Neural crest cell (in vitro differentiated cells): ENCODE measurements at regions not wholly inside any gene's neighbourhood (a gene's known extent, or its start where the extent isn't known, plus 50 kb on each side); places are given as distances from the start of the nearest gene placed in this dataset.
"Not testable (repeated sequence)": the region's sequence is repeated elsewhere in the genome, so short reads cannot be mapped to it uniquely, and the experiment has no call there.

Experiments
- DNase-seq: peaks from one replicate; pipeline ENCODE4 v3.0.0; 2021; ENCODE audit warnings: low read depth, mixed read lengths, low spot score
- H3K27ac Mint-ChIP-seq: one replicate; pipeline ENCODE4 v1.8.0; 2021; ENCODE audit warnings: mild to moderate bottlenecking, mixed read lengths; ENCODE audit not compliant: unreplicated experiment
- H3K27me3 Mint-ChIP-seq: 2 replicates; pipeline ENCODE4 v1.8.0; 2021; ENCODE audit warnings: low read depth, mild to moderate bottlenecking, mixed read lengths
- H3K36me3 Mint-ChIP-seq: 2 replicates; pipeline ENCODE4 v1.8.0; 2021; ENCODE audit warnings: low read depth, mild to moderate bottlenecking, mixed read lengths
- H3K4me1 Mint-ChIP-seq: 2 replicates; pipeline ENCODE4 v1.8.0; 2021; ENCODE audit warnings: mixed read lengths
- H3K4me3 Mint-ChIP-seq: one replicate; pipeline ENCODE4 v1.8.0; 2021; ENCODE audit warnings: mild to moderate bottlenecking, mixed read lengths
- H3K9me3 Mint-ChIP-seq: 2 replicates; pipeline ENCODE4 v1.8.0; 2021; ENCODE audit warnings: mixed read lengths
- CTCF ChIP-seq: fragments of 200-600 bp; sonication (generic); conservative IDR thresholded peaks from 2 replicates; pipeline ENCODE4 v1.5.0; 2021; ENCODE audit warnings: antibody characterized with exemption, mild to moderate bottlenecking

- Mint-ChIP-seq H3K27me3 (peaks cover 38% of the 10 kb centered on the region), H3K36me3 (no peaks in the 10 kb centered on the region), H3K27ac (no peak overlapping the region), H3K4me3 (no peak overlapping the region), H3K9me3 (peaks cover 10% of the 10 kb centered on the region), H3K4me1 (no peaks in the 10 kb centered on the region)
- no peak for DNase-seq
- TF ChIP-seq CTCF, result no peak
Measured at GRCh38 chr20:43404878-43405277, 52.8 kb upstream of the SRSF6 start.

GRCh38 chr20:43400882-43401281 lies 56.8 kb upstream of the SRSF6 start:
- not testable (repeated sequence) for H3K36me3 Mint-ChIP-seq, H3K27ac Mint-ChIP-seq, H3K27me3 Mint-ChIP-seq, DNase-seq, H3K4me1 Mint-ChIP-seq, H3K4me3 Mint-ChIP-seq, H3K9me3 Mint-ChIP-seq

GRCh38 chr20:43398676-43399324 lies 58.9 kb upstream of the SRSF6 start:
- Mint-ChIP-seq H3K27me3 (peaks cover 6% of the 10 kb centered on the region), H3K4me3 (no peak overlapping the region), H3K36me3 (no peaks in the 10 kb centered on the region), H3K4me1 (no peaks in the 10 kb centered on the region), H3K27ac (no peak overlapping the region), H3K9me3 (no peaks in the 10 kb centered on the region)
- no peak for TF ChIP-seq CTCF
- no peak for DNase-seq

GRCh38 chr20:43397147-43397546 lies 60.5 kb upstream of the SRSF6 start:
- no peaks in the 10 kb centered on the region for H3K36me3 Mint-ChIP-seq
- DNase-seq, result no peak
- H3K4me1 Mint-ChIP-seq, result no peaks in the 10 kb centered on the region
- peaks cover 7% of the 10 kb centered on the region for H3K27me3 Mint-ChIP-seq
- H3K9me3 Mint-ChIP-seq, result no peaks in the 10 kb centered on the region
- H3K4me3 Mint-ChIP-seq, result no peak overlapping the region
- no peak overlapping the region for H3K27ac Mint-ChIP-seq
- no peak for TF ChIP-seq CTCF

GRCh38 chr20:43393052-43393451 lies 64.6 kb upstream of the SRSF6 start:
- DNase-seq, result no peak
- H3K36me3 Mint-ChIP-seq, result no peaks in the 10 kb centered on the region
- no peak overlapping the region for H3K4me3 Mint-ChIP-seq
- peaks cover 6% of the 10 kb centered on the region for H3K27me3 Mint-ChIP-seq
- no peaks in the 10 kb centered on the region for H3K9me3 Mint-ChIP-seq
- TF ChIP-seq CTCF, result no peak
- H3K27ac Mint-ChIP-seq, result peak overlapping the region; percentile 50
- no peaks in the 10 kb centered on the region for H3K4me1 Mint-ChIP-seq

GRCh38 chr20:43392561-43392960 lies 65.1 kb upstream of the SRSF6 start:
- Mint-ChIP-seq H3K27me3 (peaks cover 6% of the 10 kb centered on the region), H3K9me3 (no peaks in the 10 kb centered on the region), H3K4me3 (no peak overlapping the region), H3K27ac (no peak overlapping the region), H3K36me3 (no peaks in the 10 kb centered on the region), H3K4me1 (no peaks in the 10 kb centered on the region)
- DNase-seq, result no peak
- no peak for TF ChIP-seq CTCF
